ENCODE measurements at regions not wholly inside any gene's neighbourhood (a gene's known extent, or its start where the extent isn't known, plus 50 kb on each side); places are given as distances from the start of the nearest gene placed in this dataset.

DNA sequence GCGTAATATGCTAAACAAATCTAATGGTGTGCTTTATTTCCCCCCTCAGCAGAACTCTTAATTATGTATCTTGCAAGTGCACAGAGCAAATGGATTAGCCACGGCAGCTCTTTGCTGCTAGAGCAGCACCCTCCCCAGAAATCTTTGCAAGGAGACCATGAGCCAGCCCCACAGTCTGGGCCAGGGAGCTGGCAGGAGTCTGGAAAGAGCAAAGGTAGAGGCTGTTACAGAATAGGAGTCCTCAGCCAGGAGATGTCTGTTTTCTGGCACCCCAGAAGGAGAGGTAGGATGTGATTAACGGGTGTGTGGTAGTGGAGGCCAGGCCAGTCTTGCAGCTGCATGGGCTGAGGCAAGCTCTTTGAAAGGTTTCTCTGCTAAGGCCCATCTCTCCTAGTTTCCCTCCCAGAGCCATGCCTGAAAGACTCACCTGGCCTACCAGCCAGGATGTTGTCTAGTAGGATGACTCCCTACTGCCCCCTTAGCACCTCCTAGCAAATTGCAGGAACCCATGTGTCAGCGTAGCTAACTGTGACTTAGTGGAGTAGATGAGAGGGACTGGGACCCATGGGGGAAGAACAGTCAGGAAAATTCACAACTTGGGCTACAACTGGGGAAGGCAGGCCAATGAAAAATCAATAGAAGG is 557.2 kb downstream of the BUD13 start:
- H3F3A ChIP-seq (ENCODE audit: control insufficient read depth, insufficient read depth): no peaks in the 10 kb centered on the region
- H3K4me1 ChIP-seq (ENCODE audit: control insufficient read depth, low read length): no peaks in the 10 kb centered on the region
- no peaks in the 10 kb centered on the region for H3K27me3 ChIP-seq (ENCODE audit: control insufficient read depth, low read length)
- H4K20me1 ChIP-seq (ENCODE audit: control insufficient read depth, insufficient read depth, low read depth, low read length): no peaks in the 10 kb centered on the region
- H3K79me2 ChIP-seq (ENCODE audit: control insufficient read depth, low read length): no peaks in the 10 kb centered on the region
- H3K4me2 ChIP-seq (ENCODE audit: low read length): no peak overlapping the region
- no peak overlapping the region for H3K27ac ChIP-seq (ENCODE audit: low read depth, low read length)
- H3K36me3 ChIP-seq (ENCODE audit: control insufficient read depth, low read length): no peaks in the 10 kb centered on the region
- no peaks in the 10 kb centered on the region for H3K9me2 ChIP-seq (replicated peaks; ENCODE audit: control insufficient read depth, low read length)
- no peaks in the 10 kb centered on the region for H3K9me3 ChIP-seq (ENCODE audit: control insufficient read depth, insufficient read depth, low read length)
- TF ChIP-seq EZH2phosphoT487 (IDR thresholded peaks at IDR 0.05; ENCODE audit: borderline replicate concordance, low read length): no peak
- TF ChIP-seq, protein P1, sequence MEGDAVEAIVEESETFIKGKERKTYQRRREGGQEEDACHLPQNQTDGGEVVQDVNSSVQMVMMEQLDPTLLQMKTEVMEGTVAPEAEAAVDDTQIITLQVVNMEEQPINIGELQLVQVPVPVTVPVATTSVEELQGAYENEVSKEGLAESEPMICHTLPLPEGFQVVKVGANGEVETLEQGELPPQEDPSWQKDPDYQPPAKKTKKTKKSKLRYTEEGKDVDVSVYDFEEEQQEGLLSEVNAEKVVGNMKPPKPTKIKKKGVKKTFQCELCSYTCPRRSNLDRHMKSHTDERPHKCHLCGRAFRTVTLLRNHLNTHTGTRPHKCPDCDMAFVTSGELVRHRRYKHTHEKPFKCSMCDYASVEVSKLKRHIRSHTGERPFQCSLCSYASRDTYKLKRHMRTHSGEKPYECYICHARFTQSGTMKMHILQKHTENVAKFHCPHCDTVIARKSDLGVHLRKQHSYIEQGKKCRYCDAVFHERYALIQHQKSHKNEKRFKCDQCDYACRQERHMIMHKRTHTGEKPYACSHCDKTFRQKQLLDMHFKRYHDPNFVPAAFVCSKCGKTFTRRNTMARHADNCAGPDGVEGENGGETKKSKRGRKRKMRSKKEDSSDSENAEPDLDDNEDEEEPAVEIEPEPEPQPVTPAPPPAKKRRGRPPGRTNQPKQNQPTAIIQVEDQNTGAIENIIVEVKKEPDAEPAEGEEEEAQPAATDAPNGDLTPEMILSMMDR (IDR thresholded peaks at IDR 0.05; ENCODE audit: low read depth, low read length, poor library complexity, severe bottlenecking): peak; percentile 54
- no peak overlapping the region for H3K4me3 ChIP-seq (ENCODE audit: low read length)

DNA sequence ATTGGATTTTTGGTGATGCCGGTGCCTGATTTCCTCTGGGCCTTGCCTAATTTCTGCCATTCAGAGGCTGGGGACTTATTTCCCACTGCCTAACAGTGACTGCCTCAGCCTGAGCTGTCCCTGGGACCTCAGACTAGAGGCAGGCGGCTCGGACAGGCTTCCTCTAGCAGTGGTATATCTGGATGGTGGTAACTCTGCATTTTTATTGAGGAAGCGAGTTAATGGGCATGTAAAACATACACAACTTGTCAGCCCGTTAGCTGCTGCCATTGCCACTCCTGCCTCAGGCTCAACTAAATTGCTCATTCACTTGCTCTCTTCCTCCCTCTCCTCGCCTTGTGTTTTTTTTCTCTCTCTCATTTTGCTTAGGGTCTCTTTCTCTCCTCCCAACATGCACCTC is 561.6 kb downstream of the BUD13 start:
- Histone ChIP-seq H3K79me2 (ENCODE audit: control insufficient read depth, low read length) (no peaks in the 10 kb centered on the region), H3K27ac (ENCODE audit: low read depth, low read length) (no peak overlapping the region), H3F3A (ENCODE audit: control insufficient read depth, insufficient read depth) (no peaks in the 10 kb centered on the region), H4K20me1 (ENCODE audit: control insufficient read depth, insufficient read depth, low read depth, low read length) (no peaks in the 10 kb centered on the region), H3K4me2 (ENCODE audit: low read length) (no peak overlapping the region), H3K9me3 (ENCODE audit: control insufficient read depth, insufficient read depth, low read length) (no peaks in the 10 kb centered on the region), H3K36me3 (ENCODE audit: control insufficient read depth, low read length) (no peaks in the 10 kb centered on the region), H3K4me3 (ENCODE audit: low read length) (no peak overlapping the region), H3K9me2 (replicated peaks; ENCODE audit: control insufficient read depth, low read length) (no peaks in the 10 kb centered on the region), H3K27me3 (ENCODE audit: control insufficient read depth, low read length) (no peaks in the 10 kb centered on the region), H3K4me1 (ENCODE audit: control insufficient read depth, low read length) (no peaks in the 10 kb centered on the region)
- TF ChIP-seq, protein P1 (IDR thresholded peaks at IDR 0.05; ENCODE audit: low read depth, low read length, poor library complexity, severe bottlenecking): no peak
- no peak for TF ChIP-seq EZH2phosphoT487 (IDR thresholded peaks at IDR 0.05; ENCODE audit: borderline replicate concordance, low read length)

- H3K79me2 ChIP-seq (ENCODE audit: control insufficient read depth, low read length): no peaks in the 10 kb centered on the region
- H3K27ac ChIP-seq (ENCODE audit: low read depth, low read length): no peak overlapping the region
- H3K9me2 ChIP-seq (replicated peaks; ENCODE audit: control insufficient read depth, low read length): no peaks in the 10 kb centered on the region
- H3K4me2 ChIP-seq (ENCODE audit: low read length): no peak overlapping the region
- no peaks in the 10 kb centered on the region for H3K4me1 ChIP-seq (ENCODE audit: control insufficient read depth, low read length)
- H3K9me3 ChIP-seq (ENCODE audit: control insufficient read depth, insufficient read depth, low read length): no peaks in the 10 kb centered on the region
- H3K27me3 ChIP-seq (ENCODE audit: control insufficient read depth, low read length): no peaks in the 10 kb centered on the region
- no peaks in the 10 kb centered on the region for H4K20me1 ChIP-seq (ENCODE audit: control insufficient read depth, insufficient read depth, low read depth, low read length)
- H3F3A ChIP-seq (ENCODE audit: control insufficient read depth, insufficient read depth): no peaks in the 10 kb centered on the region
- no peak overlapping the region for H3K4me3 ChIP-seq (ENCODE audit: low read length)
- TF ChIP-seq, protein P1 (IDR thresholded peaks at IDR 0.05; ENCODE audit: low read depth, low read length, poor library complexity, severe bottlenecking): no peak
- no peak for TF ChIP-seq EZH2phosphoT487 (IDR thresholded peaks at IDR 0.05; ENCODE audit: borderline replicate concordance, low read length)
- H3K36me3 ChIP-seq (ENCODE audit: control insufficient read depth, low read length): no peaks in the 10 kb centered on the region
Measured at GRCh38 chr11:116210663-116211062, 562.1 kb downstream of the BUD13 start.

Data from DOHH2 (cell line).